Pulmonary artery endothelial cell (primary cell): ENCODE measurements at regions not wholly inside any gene's neighbourhood (a gene's known extent, or its start where the extent isn't known, plus 50 kb on each side); places are given as distances from the start of the nearest gene placed in this dataset.
"Not testable (repeated sequence)": the region's sequence is repeated elsewhere in the genome, so short reads cannot be mapped to it uniquely, and the experiment has no call there.

ENCODE experiments used
- DNase-seq: peaks from one replicate; pipeline ENCODE4 v3.0.0-alpha.2; 2011; ENCODE audit warnings: low read depth, low spot score

DNA sequence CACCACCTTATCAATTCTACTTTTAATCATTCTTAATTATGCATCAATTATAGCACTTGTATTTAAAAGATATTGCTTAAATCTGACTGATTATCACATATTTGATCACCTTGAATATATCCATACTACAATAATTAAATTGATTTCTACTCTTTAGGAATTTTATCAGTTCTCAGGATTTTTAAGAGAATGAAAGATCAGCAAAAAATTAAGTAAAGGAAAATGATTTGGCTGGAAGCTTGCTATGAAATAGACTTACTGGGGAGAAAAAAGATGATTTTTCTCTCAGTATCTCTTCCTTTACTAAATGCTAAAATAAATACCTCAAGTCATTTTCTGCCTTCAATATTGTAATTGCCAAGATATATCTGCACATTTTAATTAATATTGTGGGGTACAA, 848.6 kb downstream of the LTN1 start:
- DNase-seq, result no peak

- peak; percentile 0 for DNase-seq
These were observed 850.0 kb downstream of the LTN1 start for GRCh38 chr21:28142697-28143096.

GRCh38 chr21:28138272-28138671, 854.4 kb downstream of the LTN1 start:
- no peak for DNase-seq

DNA sequence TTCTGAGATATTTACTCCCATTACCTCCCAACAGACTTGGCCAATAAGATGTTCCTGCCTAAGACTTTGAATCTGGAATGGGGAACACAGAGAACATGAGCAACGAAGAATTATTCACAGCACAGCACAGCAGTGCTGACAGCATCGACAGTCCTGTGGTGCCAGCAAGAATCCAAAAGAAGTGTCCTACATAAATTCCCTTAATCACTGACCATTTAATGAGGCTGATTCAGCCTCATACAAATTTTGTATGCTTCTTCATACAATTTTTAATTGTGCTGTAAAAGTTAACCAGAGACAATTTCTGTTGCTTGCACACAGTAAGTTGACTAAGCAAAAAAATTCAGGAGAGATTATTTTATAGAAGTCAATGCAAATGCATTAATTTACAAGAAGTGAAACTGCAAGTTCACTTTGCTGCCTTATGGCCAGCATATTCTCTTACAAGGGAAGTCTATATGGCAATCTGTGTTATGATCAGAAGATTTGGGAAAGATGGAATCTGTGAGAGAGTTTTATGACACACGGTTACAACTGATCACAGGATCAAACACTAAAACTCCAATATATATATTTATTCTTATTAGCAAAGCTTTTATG, 855.9 kb downstream of the LTN1 start:
- DNase-seq, result no peak

DNA sequence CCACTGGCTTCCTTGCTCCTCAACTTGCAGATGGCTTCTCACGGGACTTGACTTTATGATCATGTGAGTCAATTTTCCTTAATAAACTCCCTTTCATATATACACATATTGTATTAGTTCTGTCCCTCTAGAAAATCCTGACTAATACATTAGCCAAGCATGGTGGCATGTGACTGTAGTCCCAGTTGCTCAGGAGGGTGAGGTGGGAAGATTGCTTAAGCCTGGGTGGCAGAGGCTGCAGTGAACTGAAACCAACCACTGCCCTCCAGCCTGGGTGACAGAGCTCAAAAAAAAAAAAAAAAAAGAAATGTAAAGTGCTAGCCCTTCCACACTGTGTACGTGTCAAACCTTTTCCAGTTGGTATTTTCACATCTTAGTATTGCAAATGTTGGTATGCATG, 857.0 kb downstream of the LTN1 start:
- DNase-seq, result no peak

DNA sequence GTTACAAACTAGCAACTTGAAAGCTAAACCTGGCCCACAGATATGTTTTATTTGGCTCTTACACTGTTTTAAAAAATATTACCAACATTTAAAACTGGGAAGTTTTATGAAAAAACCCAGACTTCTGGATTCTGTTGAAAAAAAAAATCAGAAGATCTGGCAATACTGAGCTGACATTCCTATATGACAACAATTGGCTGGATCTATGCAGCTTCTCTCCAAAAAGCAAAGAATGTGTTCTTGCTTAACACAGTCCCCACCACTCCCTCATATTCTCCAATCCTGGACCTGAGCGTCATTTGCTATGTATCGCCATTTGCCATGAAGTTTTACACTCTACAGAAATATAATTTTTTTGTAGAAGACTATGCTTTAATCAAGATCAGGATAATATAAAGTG, 859.6 kb downstream of the LTN1 start:
- DNase-seq, result no peak

- DNase-seq, result no peak
These were observed 860.0 kb downstream of the LTN1 start for GRCh38 chr21:28132713-28133112.

DNA sequence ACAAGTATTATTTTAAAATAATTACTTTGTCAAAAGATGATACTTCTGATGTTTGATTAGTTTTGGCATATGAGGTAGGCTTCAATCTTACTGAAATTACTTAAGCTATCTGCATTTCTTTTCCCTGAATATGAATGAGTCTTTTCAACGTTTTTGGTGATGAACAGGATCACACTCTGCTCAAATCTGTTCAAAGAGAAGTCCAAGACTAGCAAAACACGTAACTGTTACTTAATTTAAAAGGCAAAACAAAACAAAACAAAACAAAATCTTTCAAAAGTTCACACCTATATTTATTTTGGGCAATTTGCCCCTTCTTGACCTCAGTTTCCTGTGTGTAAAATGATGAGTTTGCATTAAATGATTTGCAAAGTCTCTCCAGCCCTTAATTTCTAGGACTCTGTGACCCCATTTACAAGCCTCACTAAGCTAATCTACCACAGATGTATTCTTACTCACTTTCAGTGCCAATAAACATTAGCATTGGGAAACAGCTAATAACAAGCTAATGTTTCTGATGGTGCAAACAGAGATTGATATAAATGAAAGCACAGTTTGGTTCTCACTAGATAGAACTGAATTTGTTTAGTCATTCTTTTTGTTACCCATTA, 865.4 kb downstream of the LTN1 start:
- DNase-seq, result no peak

GRCh38 chr21:28126521-28127174, 866.0 kb downstream of the LTN1 start:
- no peak for DNase-seq

DNA sequence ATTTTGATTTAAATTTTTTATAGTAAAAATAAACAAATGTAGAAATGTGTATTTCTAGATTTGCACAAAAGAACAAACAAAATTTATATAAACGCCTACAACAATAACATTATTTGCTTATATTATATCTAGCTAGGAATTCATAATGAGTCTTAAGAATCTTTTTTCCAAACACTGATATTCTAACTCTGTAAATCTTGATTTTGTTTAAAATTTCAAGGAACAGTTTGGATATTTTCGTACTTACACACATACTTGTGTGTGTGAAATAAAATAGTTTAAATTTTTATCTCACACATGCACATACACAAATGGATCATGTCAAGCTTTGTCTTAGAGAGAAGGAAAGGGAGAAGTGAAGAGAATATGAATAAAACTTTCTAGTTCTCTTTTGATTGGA, 868.1 kb downstream of the LTN1 start:
- DNase-seq, result no peak

DNA sequence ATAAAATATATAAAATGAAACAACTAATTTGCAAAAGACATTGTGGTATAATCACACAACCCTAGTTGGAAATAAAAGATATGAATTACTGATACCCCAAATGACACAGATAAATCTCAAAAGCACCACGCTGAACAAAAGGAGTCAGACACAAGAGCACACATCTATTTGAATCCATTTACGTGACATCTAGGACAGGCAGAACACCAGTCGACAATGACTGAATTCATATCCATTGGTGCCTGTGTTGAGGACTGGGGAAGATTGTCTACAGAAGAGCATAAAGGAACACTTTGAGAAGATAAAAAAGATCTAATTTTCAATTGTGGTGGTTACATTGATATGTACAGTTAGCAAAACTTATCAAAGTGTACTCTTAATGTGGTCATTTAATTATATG, 874.1 kb downstream of the LTN1 start:
- no peak for DNase-seq

DNA sequence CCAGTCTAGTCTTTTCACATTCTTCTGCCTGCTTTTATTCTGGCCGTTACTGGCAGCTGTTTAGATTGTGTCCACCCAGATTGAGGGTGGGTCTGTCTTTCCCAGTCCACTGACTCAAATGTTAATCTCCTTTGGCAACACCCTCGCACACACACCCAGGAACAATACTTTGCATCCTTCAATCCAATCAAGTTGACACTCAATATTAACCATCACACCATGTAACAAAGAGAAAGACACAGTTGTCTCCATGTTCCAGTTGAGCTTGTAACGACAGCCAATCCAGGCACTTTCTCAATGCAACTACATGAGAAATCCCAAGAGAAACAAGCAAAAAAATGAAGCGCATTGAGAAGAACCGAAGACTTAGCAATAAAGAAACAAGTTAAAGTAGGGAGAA, 877.7 kb downstream of the LTN1 start:
- DNase-seq, result not testable (repeated sequence)

GRCh38 chr21:28113718-28114117, 879.0 kb downstream of the LTN1 start:
- no peak for DNase-seq

GRCh38 chr21:28112511-28112910, 880.2 kb downstream of the LTN1 start:
- no peak for DNase-seq

DNA sequence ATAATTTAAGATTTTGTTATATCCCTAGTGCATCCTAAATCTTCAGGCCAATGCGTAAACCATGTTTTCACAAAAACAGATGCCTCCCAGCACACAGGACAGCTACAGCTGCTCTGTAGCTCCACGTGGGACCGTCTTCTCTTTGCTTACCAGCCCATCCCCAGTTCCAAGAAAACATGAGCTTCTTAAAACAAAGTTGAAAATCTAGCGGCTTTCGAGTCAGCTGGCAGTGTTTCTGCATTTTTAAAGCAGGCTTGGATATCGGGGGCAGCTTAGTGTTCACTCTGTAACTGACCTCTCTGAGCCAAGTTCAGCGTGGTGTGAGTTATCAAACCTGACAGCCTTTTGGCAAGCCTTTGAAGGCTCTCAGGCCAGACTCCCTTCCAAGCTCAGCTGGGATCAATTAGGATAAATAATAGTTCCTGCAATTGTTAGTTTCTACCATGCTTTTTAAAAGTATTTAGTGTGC, 881.5 kb downstream of the LTN1 start:
- peak; percentile 53 for DNase-seq

GRCh38 chr21:28110716-28111115, 882.0 kb downstream of the LTN1 start:
- DNase-seq, result no peak

DNA sequence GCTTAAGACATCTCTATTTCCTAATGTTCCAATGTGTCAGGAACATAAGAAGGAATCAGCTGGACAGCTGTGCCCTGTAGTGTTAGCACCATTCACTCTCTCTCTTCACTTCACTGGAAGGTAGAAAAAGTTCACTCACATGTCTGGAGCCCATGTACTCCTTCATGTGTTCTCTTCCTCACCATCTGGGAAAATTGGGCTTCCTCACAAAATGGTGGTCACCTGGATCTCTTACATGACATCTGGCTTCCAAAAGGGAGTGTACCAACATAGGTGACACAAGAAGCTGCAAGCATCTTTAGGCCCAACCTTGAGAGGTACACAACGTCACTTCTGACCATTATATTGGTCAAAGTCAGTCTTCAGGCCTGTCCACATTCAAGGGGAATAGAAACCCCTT, 882.6 kb downstream of the LTN1 start:
- DNase-seq, result no peak

DNA sequence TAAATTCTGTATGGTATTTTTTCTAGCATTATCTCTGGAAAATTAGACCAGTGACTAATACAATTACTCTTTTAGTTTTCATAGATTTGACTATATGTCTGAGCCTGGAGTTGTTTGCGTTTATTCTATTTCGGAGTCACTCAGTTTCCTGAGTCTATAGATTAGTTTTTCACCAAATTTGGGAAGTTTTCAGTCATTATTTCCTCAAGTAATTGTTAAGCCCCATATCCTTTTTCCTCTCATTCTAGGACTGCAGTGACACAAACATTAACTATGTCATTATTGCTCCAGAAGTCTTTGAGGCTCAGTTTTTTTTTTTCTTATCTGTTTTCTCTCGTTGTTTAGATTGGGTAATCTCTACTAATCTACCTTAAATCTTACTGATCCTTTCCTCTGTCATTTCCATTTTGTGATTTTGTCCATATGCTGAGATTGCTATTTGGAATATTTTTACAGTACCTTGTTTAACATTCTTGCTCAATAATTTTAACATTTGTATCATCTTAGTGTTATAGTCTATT, 886.2 kb downstream of the LTN1 start:
- peak; percentile 4 for DNase-seq

DNA sequence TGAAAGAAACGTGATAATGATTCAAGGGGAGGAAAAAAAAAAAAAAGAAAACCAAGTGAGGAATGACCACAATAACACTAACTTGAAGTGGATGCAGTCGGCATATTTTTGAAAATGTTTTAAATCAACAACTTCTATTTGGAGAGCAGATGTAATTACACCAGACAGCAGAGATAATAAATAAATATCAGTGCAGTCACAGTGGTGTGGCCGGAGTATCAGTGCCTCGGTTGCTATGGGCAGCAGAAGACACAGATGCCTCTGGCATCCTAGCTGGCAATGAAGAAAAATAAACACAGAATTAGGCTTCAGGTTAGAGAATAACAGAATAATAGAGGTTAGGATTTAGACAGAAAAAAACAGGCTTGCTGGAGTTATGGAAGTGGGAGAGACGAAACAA, 888.3 kb downstream of the LTN1 start:
- no peak for DNase-seq

DNA sequence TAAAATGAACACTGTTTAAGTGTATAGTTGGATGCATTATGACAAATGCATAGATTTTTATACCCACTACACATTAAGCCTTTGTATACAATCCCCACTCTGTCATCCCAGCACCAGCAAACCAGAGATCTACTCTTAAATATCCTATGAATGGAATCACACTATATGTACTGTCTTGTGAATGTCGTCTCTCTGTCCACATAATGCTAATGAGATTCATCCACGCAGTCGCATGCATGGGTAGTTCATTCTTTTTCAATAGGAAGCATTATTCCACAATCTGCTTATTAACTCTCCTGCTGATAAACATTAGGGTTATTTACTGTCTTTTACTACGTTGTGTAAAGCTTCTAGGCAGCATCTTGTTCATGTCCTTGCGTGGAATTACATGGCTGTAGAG, 892.3 kb downstream of the LTN1 start:
- DNase-seq, result no peak

DNA sequence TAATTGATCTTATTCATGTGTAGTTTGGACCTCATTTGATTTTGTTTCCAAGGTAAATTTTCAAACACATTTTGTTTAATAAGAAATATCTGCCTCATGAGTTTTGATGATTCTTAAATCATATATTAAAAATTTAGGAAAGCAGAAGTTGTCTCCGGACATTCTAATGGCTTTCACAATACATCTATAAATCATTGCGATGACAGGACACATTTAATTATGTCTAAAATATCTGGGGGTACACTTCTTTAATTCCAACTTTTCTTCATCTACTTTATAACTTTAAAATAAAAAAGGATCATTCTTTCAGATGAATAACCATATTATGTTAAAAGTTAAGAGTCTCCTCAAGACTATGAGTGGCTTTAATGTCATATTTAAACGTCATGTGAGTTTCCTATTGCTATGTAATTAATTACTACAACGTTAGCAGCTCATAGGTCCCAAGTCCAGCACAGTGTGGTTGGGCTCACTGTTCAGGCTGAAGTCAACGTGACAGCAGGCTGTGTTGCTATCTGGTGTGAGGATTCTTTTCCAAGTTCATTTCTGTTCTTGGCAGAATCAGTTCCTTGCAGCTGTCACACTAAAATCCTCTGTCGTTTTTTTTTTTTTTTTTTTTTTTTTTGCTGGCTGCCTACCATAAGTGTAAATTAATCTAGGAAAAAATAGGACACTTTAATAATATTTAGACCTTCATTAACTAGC, 893.5 kb downstream of the LTN1 start:
- DNase-seq, result no peak

DNA sequence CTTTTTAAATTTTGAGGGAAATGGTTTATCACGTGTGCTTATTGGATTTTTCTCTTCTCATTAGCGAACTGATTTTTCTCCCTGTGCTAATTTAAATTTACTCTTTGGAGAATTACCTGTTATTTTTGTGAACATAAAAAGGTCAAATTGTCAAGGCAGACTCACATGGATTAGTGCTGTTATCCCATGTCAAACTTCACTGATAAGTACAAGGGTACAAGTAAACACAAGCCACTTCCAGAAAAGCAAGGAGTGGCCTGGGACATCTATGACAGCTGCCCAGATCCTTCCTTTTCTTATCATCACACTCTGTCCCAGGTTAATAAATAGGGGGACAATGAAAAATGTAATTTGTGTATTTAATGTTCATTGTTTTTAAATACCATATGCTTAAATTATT, 901.2 kb downstream of the LTN1 start:
- DNase-seq, result no peak
